ENCODE measurements at regions not wholly inside any gene's neighbourhood (a gene's known extent, or its start where the extent isn't known, plus 50 kb on each side); places are given as distances from the start of the nearest gene placed in this dataset.

GRCh38 chr7:12882710-12883109 is 195.3 kb downstream of the ARL4A start:
- Mint-ChIP-seq H3K4me3 (ENCODE audit: low read depth) (no peak overlapping the region), H3K4me1 (ENCODE audit: low read depth) (no peaks in the 10 kb centered on the region), H3K27me3 (ENCODE audit: low read depth) (peaks cover 4% of the 10 kb centered on the region), H3K36me3 (ENCODE audit: low read depth) (no peaks in the 10 kb centered on the region), H3K27ac (no peak overlapping the region), H3K9me3 (no peaks in the 10 kb centered on the region)
- intact Hi-C loops (cut with micrococcal nuclease), result no loop called here
- DNase-seq (ENCODE audit: low spot score), result no peak

DNA sequence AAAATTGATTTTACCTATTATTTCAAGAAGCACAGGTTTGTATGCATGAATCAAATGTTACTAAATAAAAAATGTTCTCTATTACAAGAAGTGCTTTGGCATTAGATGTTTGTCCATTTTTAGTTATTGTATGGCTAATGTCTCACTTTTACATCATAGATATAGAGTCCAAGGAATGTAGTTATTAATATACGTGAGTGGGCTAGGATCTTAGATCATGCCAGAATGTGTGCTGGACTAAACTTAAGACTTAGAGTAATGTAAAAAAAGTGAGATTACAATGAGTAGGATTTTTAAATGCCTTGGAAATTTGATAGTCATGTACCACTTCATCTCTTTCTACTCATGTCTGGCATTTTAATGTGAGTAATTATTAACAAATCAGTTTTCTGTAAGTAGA is 196.6 kb downstream of the ARL4A start:
- intact Hi-C loops (cut with micrococcal nuclease), result no loop called here
- no peak for DNase-seq (ENCODE audit: low spot score)
- Mint-ChIP-seq H3K4me3 (ENCODE audit: low read depth) (no peak overlapping the region), H3K27me3 (ENCODE audit: low read depth) (peaks cover 4% of the 10 kb centered on the region), H3K27ac (no peak overlapping the region), H3K9me3 (no peaks in the 10 kb centered on the region), H3K36me3 (ENCODE audit: low read depth) (no peaks in the 10 kb centered on the region), H3K4me1 (ENCODE audit: low read depth) (peaks cover 3% of the 10 kb centered on the region)

DNA sequence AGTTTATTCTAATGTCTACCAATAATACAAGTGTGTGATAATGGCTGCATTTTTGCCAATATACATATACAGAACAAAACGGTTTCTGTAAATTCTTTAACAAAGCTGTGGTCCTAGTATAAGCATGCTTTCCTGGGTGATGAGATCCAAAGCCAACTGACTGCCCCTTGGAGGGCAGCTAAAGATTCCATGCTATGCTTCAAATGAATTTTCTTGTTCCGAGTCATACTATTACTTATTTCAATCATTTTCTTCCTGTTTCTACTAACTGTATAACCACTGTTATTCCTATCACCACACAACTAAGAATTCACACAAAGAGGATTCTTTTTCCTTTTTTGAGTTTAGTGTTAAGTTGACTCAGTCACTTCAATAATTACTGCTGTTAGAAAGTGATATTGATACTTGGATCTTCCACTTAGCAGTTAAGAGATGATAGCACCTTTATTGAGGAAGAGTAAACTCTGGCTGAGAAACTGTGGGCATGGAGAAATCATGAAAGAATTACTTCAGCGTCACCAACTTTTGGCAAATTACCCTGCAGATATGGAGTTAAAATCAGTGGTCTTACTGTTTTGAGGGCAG is 197.5 kb downstream of the ARL4A start:
- H3K27me3 Mint-ChIP-seq (ENCODE audit: low read depth), result peaks cover 4% of the 10 kb centered on the region
- H3K4me3 Mint-ChIP-seq (ENCODE audit: low read depth), result no peak overlapping the region
- H3K4me1 Mint-ChIP-seq (ENCODE audit: low read depth), result peaks cover 3% of the 10 kb centered on the region
- no peaks in the 10 kb centered on the region for H3K36me3 Mint-ChIP-seq (ENCODE audit: low read depth)
- DNase-seq (ENCODE audit: low spot score), result no peak
- no peaks in the 10 kb centered on the region for H3K9me3 Mint-ChIP-seq
- intact Hi-C loops (cut with micrococcal nuclease), result no loop called here
- H3K27ac Mint-ChIP-seq, result no peak overlapping the region

- H3K36me3 Mint-ChIP-seq (ENCODE audit: low read depth), result no peaks in the 10 kb centered on the region
- no peak overlapping the region for H3K4me3 Mint-ChIP-seq (ENCODE audit: low read depth)
- no peak overlapping the region for H3K27ac Mint-ChIP-seq
- no peaks in the 10 kb centered on the region for H3K27me3 Mint-ChIP-seq (ENCODE audit: low read depth)
- no peak for DNase-seq (ENCODE audit: low spot score)
- intact Hi-C loops (cut with micrococcal nuclease), result no loop called here
- no peaks in the 10 kb centered on the region for H3K9me3 Mint-ChIP-seq
- peaks cover 3% of the 10 kb centered on the region for H3K4me1 Mint-ChIP-seq (ENCODE audit: low read depth)
Observed at GRCh38 chr7:12888717-12889116, 201.3 kb downstream of the ARL4A start.

DNA sequence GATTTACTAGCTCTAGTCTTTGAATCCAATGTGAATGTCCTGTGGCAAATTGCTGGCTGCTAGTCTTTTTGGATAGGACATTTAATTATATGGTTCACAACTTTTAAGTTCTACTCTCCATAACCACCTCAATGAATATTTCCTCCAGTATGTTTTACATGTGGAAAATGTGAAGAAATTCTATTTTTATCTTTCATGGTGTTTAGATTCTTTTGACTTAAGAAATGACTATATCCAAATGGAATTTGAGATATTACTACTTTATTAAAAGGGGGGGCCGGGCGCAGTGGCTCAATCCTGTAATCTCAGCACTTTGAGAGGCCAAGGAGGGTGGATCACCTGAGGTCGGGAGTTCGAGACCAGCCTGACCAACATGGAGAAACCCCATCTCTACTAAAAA is 202.0 kb downstream of the ARL4A start:
- no peak overlapping the region for H3K4me3 Mint-ChIP-seq (ENCODE audit: low read depth)
- no peaks in the 10 kb centered on the region for H3K9me3 Mint-ChIP-seq
- H3K27ac Mint-ChIP-seq, result no peak overlapping the region
- peaks cover 3% of the 10 kb centered on the region for H3K4me1 Mint-ChIP-seq (ENCODE audit: low read depth)
- intact Hi-C loops (cut with micrococcal nuclease), result no loop called here
- H3K36me3 Mint-ChIP-seq (ENCODE audit: low read depth), result no peaks in the 10 kb centered on the region
- DNase-seq (ENCODE audit: low spot score), result no peak
- H3K27me3 Mint-ChIP-seq (ENCODE audit: low read depth), result no peaks in the 10 kb centered on the region

DNA sequence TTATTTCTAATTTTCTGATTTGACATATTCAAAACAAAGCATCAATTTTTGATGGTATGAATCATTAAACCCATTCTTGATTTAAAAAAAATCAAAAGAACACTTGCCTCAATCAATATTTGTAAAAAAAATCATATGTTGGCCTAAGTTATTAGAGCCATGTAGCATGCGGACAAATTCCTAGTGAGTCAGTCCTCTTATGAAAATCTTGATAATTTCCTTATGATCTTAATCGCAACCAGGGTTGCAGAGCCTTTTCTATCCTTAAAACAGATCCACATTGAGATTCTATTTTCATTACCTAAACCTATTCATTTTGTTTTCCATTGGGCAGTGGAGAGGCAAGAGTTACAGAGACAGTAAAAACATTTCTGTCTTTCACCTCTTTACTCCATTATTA is 203.2 kb downstream of the ARL4A start:
- intact Hi-C loops (cut with micrococcal nuclease), result no loop called here
- no peak for DNase-seq (ENCODE audit: low spot score)
- Mint-ChIP-seq H3K27me3 (ENCODE audit: low read depth) (no peaks in the 10 kb centered on the region), H3K27ac (no peak overlapping the region), H3K4me3 (ENCODE audit: low read depth) (no peak overlapping the region), H3K36me3 (ENCODE audit: low read depth) (no peaks in the 10 kb centered on the region), H3K4me1 (ENCODE audit: low read depth) (peaks cover 3% of the 10 kb centered on the region), H3K9me3 (no peaks in the 10 kb centered on the region)

DNA sequence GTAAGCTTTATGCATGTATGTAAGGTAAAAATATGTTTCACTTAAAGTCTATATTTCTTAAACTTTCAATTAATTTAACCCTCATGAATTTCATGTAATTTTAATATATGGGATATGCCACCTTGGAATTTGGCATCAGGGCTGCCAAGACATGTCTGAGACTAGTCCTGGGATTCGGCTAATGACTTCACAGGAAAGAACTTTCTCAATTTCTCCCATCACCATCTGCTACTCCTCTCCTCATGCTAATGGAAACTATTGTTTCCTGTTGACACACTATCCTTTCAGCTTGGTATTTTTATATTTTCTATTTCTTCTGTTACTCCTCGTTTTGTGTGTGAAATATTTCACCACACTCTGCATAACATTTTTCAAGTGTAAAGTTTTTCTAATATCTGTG is 205.9 kb downstream of the ARL4A start:
- no peaks in the 10 kb centered on the region for H3K9me3 Mint-ChIP-seq
- no peak overlapping the region for H3K4me3 Mint-ChIP-seq (ENCODE audit: low read depth)
- H3K27me3 Mint-ChIP-seq (ENCODE audit: low read depth), result no peaks in the 10 kb centered on the region
- no peak overlapping the region for H3K27ac Mint-ChIP-seq
- peaks cover 3% of the 10 kb centered on the region for H3K4me1 Mint-ChIP-seq (ENCODE audit: low read depth)
- no peaks in the 10 kb centered on the region for H3K36me3 Mint-ChIP-seq (ENCODE audit: low read depth)
- DNase-seq (ENCODE audit: low spot score), result no peak
- intact Hi-C loops (cut with micrococcal nuclease), result no loop called here

GRCh38 chr7:12895296-12895695 is 207.9 kb downstream of the ARL4A start:
- intact Hi-C loops (cut with micrococcal nuclease), result no loop called here
- no peaks in the 10 kb centered on the region for H3K27me3 Mint-ChIP-seq (ENCODE audit: low read depth)
- no peak overlapping the region for H3K27ac Mint-ChIP-seq
- no peaks in the 10 kb centered on the region for H3K36me3 Mint-ChIP-seq (ENCODE audit: low read depth)
- H3K4me1 Mint-ChIP-seq (ENCODE audit: low read depth), result no peaks in the 10 kb centered on the region
- no peak for DNase-seq (ENCODE audit: low spot score)
- no peak overlapping the region for H3K4me3 Mint-ChIP-seq (ENCODE audit: low read depth)
- H3K9me3 Mint-ChIP-seq, result no peaks in the 10 kb centered on the region

GRCh38 chr7:12896316-12896715 is 208.9 kb downstream of the ARL4A start:
- H3K36me3 Mint-ChIP-seq (ENCODE audit: low read depth), result no peaks in the 10 kb centered on the region
- H3K27me3 Mint-ChIP-seq (ENCODE audit: low read depth), result no peaks in the 10 kb centered on the region
- H3K4me1 Mint-ChIP-seq (ENCODE audit: low read depth), result no peaks in the 10 kb centered on the region
- no peak for DNase-seq (ENCODE audit: low spot score)
- no peak overlapping the region for H3K27ac Mint-ChIP-seq
- no peak overlapping the region for H3K4me3 Mint-ChIP-seq (ENCODE audit: low read depth)
- H3K9me3 Mint-ChIP-seq, result no peaks in the 10 kb centered on the region
- intact Hi-C loops (cut with micrococcal nuclease), result no loop called here

- no peak overlapping the region for H3K27ac Mint-ChIP-seq
- no peaks in the 10 kb centered on the region for H3K27me3 Mint-ChIP-seq (ENCODE audit: low read depth)
- intact Hi-C loops (cut with micrococcal nuclease), result no loop called here
- H3K4me3 Mint-ChIP-seq (ENCODE audit: low read depth), result no peak overlapping the region
- H3K4me1 Mint-ChIP-seq (ENCODE audit: low read depth), result no peaks in the 10 kb centered on the region
- no peaks in the 10 kb centered on the region for H3K9me3 Mint-ChIP-seq
- H3K36me3 Mint-ChIP-seq (ENCODE audit: low read depth), result no peaks in the 10 kb centered on the region
- no peak for DNase-seq (ENCODE audit: low spot score)
Observed at GRCh38 chr7:12898004-12898403, 210.6 kb downstream of the ARL4A start.

DNA sequence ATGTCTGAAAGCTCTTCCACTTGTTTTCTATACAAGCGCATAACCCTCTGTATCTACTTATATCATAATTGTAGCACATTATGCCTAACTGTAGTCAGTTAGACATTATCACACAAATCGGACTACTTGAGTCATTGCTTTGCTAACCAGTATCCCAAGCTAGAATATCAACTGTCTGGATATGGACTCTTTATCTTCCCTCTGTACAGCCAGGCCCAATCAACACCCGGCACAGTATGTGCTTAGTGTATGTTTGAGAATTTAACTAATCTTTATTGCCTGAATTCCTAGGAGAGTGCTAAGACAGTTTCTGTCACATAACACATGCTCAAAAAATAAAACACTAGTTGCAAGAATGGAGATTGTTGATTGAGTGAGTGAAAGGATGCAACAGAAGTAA is 211.2 kb downstream of the ARL4A start:
- intact Hi-C loops (cut with micrococcal nuclease), result no loop called here
- Mint-ChIP-seq H3K9me3 (no peaks in the 10 kb centered on the region), H3K36me3 (ENCODE audit: low read depth) (no peaks in the 10 kb centered on the region), H3K4me1 (ENCODE audit: low read depth) (no peaks in the 10 kb centered on the region), H3K27me3 (ENCODE audit: low read depth) (no peaks in the 10 kb centered on the region), H3K27ac (no peak overlapping the region), H3K4me3 (ENCODE audit: low read depth) (no peak overlapping the region)
- DNase-seq (ENCODE audit: low spot score), result no peak

- Mint-ChIP-seq H3K27ac (no peak overlapping the region), H3K36me3 (ENCODE audit: low read depth) (no peaks in the 10 kb centered on the region), H3K9me3 (no peaks in the 10 kb centered on the region), H3K27me3 (ENCODE audit: low read depth) (no peaks in the 10 kb centered on the region), H3K4me3 (ENCODE audit: low read depth) (no peak overlapping the region), H3K4me1 (ENCODE audit: low read depth) (peaks cover 9% of the 10 kb centered on the region)
- intact Hi-C loops (cut with micrococcal nuclease), result no loop called here
- DNase-seq (ENCODE audit: low spot score), result no peak
Observed at GRCh38 chr7:12905671-12906070, 218.2 kb downstream of the ARL4A start.

DNA sequence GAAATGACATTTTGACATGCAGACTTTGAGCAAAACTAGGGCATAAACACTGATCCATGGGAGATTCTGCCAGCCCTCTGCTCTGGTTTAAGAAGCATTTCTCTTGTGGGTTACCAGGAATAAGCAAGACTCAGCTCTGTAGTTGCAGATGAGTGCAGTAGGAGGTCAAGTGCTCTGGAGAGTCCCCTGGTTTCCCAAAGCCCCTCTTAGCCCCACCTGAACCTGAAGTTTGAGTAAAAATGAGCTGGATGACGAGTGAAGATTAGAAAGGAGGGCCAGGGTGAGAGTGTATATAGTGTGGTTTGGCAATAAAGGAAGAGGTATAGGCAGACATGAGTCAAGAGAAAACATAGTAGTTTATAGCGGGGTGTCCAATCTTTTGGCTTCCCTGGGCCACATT is 220.3 kb downstream of the ARL4A start:
- Mint-ChIP-seq H3K27me3 (ENCODE audit: low read depth) (no peaks in the 10 kb centered on the region), H3K4me1 (ENCODE audit: low read depth) (peaks cover 15% of the 10 kb centered on the region), H3K27ac (no peak overlapping the region), H3K9me3 (no peaks in the 10 kb centered on the region), H3K36me3 (ENCODE audit: low read depth) (no peaks in the 10 kb centered on the region), H3K4me3 (ENCODE audit: low read depth) (no peak overlapping the region)
- no peak for DNase-seq (ENCODE audit: low spot score)
- intact Hi-C loops (cut with micrococcal nuclease), result no loop called here

GRCh38 chr7:12909483-12909882 is 222.1 kb downstream of the ARL4A start:
- intact Hi-C loops (cut with micrococcal nuclease), result no loop called here
- Mint-ChIP-seq H3K36me3 (ENCODE audit: low read depth) (peaks cover 3% of the 10 kb centered on the region), H3K4me1 (ENCODE audit: low read depth) (peaks cover 15% of the 10 kb centered on the region), H3K9me3 (peaks cover 4% of the 10 kb centered on the region), H3K27me3 (ENCODE audit: low read depth) (no peaks in the 10 kb centered on the region), H3K4me3 (ENCODE audit: low read depth) (no peak overlapping the region), H3K27ac (no peak overlapping the region)
- no peak for DNase-seq (ENCODE audit: low spot score)

Measured in activated T-helper 2 cell treated with anti-CD3 and anti-CD28 coated beads, Interferon-gamma antibody, Interleukin-2, Interleukin-4, amounts not matched to agents 10 μg/mL and 5 μg/mL and 100 μg/mL, durations not matched to agents 14 hours and 24 hours and 36 hours (primary cell).